CD14-positive monocyte (primary cell): ENCODE measurements at regions not wholly inside any gene's neighbourhood (a gene's known extent, or its start where the extent isn't known, plus 50 kb on each side); places are given as distances from the start of the nearest gene placed in this dataset.

Experiments
- DNase-seq, 3 donors: peaks; one replicate each; pipeline ENCODE4 v3.0.0-alpha.2; 2011 to 2022
- H2AFZ ChIP-seq: 2 replicates; pipeline ENCODE4 v1.6.0; 2012; ENCODE audit warnings: mild to moderate bottlenecking, low read depth, low read length, inconsistent platforms; ENCODE audit not compliant: insufficient read depth, poor library complexity, severe bottlenecking
- H3K27ac ChIP-seq, 2 donors: 1 replicate in 1 of 2; 2 replicates in 1 of 2; pipeline ENCODE4 v1.5.1; 2012 to 2013; ENCODE audit warnings: low read length in 2 of 2, control low read depth in 1 of 2, inconsistent platforms in 1 of 2, low read depth in 1 of 2, mild to moderate bottlenecking in 1 of 2
- H3K27me3 ChIP-seq, 2 donors: one replicate each; pipeline versions ENCODE4 v1.6.0 to v1.6.1; 2011 to 2013; ENCODE audit warnings: low read length in 2 of 2; ENCODE audit not compliant: control insufficient read depth in 2 of 2, insufficient read depth in 2 of 2
- H3K36me3 ChIP-seq, 2 donors: replicated peaks in 1 of 2; 1 replicate in 1 of 2; 2 replicates in 1 of 2; pipeline versions ENCODE4 v1.5.1 to v1.6.1; 2012 to 2013; ENCODE audit warnings: low read length in 2 of 2, control low read depth in 1 of 2, inconsistent platforms in 1 of 2, mild to moderate bottlenecking in 1 of 2; ENCODE audit not compliant: insufficient read depth in 2 of 2, control insufficient read depth in 1 of 2
- H3K4me1 ChIP-seq, 2 donors: 1 replicate in 1 of 2; 2 replicates in 1 of 2; pipeline versions ENCODE4 v1.5.1 to v1.6.1; 2012 to 2013; ENCODE audit warnings: low read length in 2 of 2, control low read depth in 1 of 2, inconsistent platforms in 1 of 2, mild to moderate bottlenecking in 1 of 2, moderate library complexity in 1 of 2; ENCODE audit not compliant: insufficient read depth in 2 of 2, control insufficient read depth in 1 of 2
- H3K4me2 ChIP-seq: replicated peaks from 2 replicates; pipeline ENCODE3; 2012; ENCODE audit warnings: low read length, moderate library complexity, mild to moderate bottlenecking; ENCODE audit not compliant: poor library complexity, severe bottlenecking; ENCODE audit errors: extremely low read depth
- H3K4me3 ChIP-seq, 3 experiments: fragments of 200-600 bp in 1 of 3; sonication (generic) in 1 of 3; replicated peaks in 1 of 3; 1 replicate in 2 of 3; 2 replicates in 1 of 3; pipeline ENCODE4 v1.5.1; 2011 to 2013; ENCODE audit warnings: low read length in 3 of 3, mild to moderate bottlenecking in 3 of 3, control low read depth in 2 of 3, low read depth in 2 of 3, inconsistent platforms in 1 of 3, moderate library complexity in 1 of 3
- H3K79me2 ChIP-seq: 2 replicates; pipeline ENCODE4 v1.6.0; 2012; ENCODE audit warnings: mild to moderate bottlenecking, control low read depth, inconsistent platforms, low read length, moderate library complexity; ENCODE audit not compliant: insufficient read depth
- H3K9ac ChIP-seq: 2 replicates; pipeline ENCODE4 v1.6.0; 2017; ENCODE audit warnings: low read length, mild to moderate bottlenecking; ENCODE audit not compliant: insufficient read depth, poor library complexity, severe bottlenecking
- H3K9me3 ChIP-seq, 2 donors: replicated peaks in 1 of 2; 1 replicate in 1 of 2; 2 replicates in 1 of 2; pipeline versions ENCODE4 v1.5.1 to v1.6.1; 2012 to 2013; ENCODE audit warnings: low read length in 2 of 2, control low read depth in 1 of 2; ENCODE audit not compliant: control insufficient read depth in 1 of 2, insufficient read depth in 1 of 2
- H4K20me1 ChIP-seq: 2 replicates; pipeline ENCODE4 v1.6.0; 2012; ENCODE audit warnings: mild to moderate bottlenecking, low read length, control low read depth, moderate library complexity; ENCODE audit not compliant: insufficient read depth
- H3K27ac Mint-ChIP-seq, 7 donors: one replicate each; pipeline ENCODE4 v1.8.0; 2020; ENCODE audit warnings: mild to moderate bottlenecking in 7 of 7, mixed read lengths in 7 of 7, moderate library complexity in 6 of 7, inconsistent platforms in 2 of 7
- H3K27me3 Mint-ChIP-seq, 3 donors: one replicate each; pipeline ENCODE4 v1.8.0; 2021 to 2022; ENCODE audit warnings: low read depth in 3 of 3, mild to moderate bottlenecking in 3 of 3, mixed read lengths in 3 of 3, moderate library complexity in 3 of 3, inconsistent platforms in 1 of 3
- H3K36me3 Mint-ChIP-seq, 2 donors: one replicate each; pipeline ENCODE4 v1.8.0; 2020; ENCODE audit warnings: mixed read lengths in 2 of 2, inconsistent platforms in 1 of 2, mild to moderate bottlenecking in 1 of 2
- H3K4me1 Mint-ChIP-seq: one replicate; pipeline ENCODE4 v1.8.0; 2020; ENCODE audit warnings: mild to moderate bottlenecking, mixed read lengths
- H3K4me3 Mint-ChIP-seq, 2 donors: one replicate each; pipeline ENCODE4 v1.8.0; 2020; ENCODE audit warnings: mild to moderate bottlenecking in 2 of 2, mixed read lengths in 2 of 2, moderate library complexity in 1 of 2
- H3K9me3 Mint-ChIP-seq, 7 donors: one replicate each; pipeline ENCODE4 v1.8.0; 2020 to 2022; ENCODE audit warnings: mixed read lengths in 7 of 7, mild to moderate bottlenecking in 6 of 7, moderate library complexity in 6 of 7, inconsistent platforms in 2 of 7
- WGBS: methylation state at CpG from one replicate; pipeline ENCODE4 v1.1.5; 2013; ENCODE audit warnings: missing lambda C conversion rate; ENCODE audit not compliant: insufficient coverage; 5-methylcytosine and 5-hydroxymethylcytosine counted together
- intact Hi-C, 2 donors: fragments of 100-400 bp; cut with micrococcal nuclease; formaldehyde crosslinking; loops; one replicate each; pipeline versions ENCODE4 v1.15.0 to v1.15.1; 2023
- TF ChIP-seq, protein P1 (sequence below): fragments of 200-600 bp; IDR thresholded peaks from one replicate; pipeline ENCODE4 v1.8.0; 2022; ENCODE audit warnings: antibody characterized with exemption, mild to moderate bottlenecking

DNA sequence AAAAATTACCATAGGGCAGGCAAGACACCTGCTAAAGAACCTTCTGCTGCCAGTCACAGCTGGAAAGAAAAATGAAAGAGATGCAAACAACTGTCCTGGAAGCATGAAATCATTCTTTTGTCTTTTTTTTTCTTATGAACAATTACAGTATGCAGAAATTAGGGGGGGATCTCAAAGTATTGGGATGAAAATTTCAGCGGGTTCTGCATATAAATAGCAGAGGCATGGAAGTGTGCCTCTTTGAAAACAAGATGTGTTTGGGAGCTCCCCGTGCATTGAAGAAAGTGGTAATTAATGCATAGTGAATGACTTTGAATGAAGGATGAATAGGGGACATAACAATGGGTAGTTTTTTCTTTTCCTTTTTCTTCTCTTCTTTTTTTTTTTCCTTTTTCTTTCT lies 431.2 kb downstream of the SOX2 start:
- no peak overlapping the region for H3K4me3 Mint-ChIP-seq
- Histone ChIP-seq H3K79me2 (no peaks in the 10 kb centered on the region), H3K4me3 (no peak overlapping the region), H2AFZ (no peak overlapping the region), H3K27ac (no peak overlapping the region), H3K4me2 (no peak overlapping the region), H3K27me3 (no peaks in the 10 kb centered on the region), H3K9ac (no peak overlapping the region), H3K9me3 (no peaks in the 10 kb centered on the region), H3K36me3 (no peaks in the 10 kb centered on the region), H3K4me1 (no peaks in the 10 kb centered on the region), H4K20me1 (no peaks in the 10 kb centered on the region)
- H3K36me3 Mint-ChIP-seq, result no peaks in the 10 kb centered on the region
- peaks cover 0 to 3% (median 0%) of the 10 kb centered on the region in 7 donors for H3K9me3 Mint-ChIP-seq
- no peak overlapping the region for H3K27ac Mint-ChIP-seq
- DNase-seq, result no peak
- intact Hi-C loops, result no loop called here
- TF ChIP-seq, protein P1, sequence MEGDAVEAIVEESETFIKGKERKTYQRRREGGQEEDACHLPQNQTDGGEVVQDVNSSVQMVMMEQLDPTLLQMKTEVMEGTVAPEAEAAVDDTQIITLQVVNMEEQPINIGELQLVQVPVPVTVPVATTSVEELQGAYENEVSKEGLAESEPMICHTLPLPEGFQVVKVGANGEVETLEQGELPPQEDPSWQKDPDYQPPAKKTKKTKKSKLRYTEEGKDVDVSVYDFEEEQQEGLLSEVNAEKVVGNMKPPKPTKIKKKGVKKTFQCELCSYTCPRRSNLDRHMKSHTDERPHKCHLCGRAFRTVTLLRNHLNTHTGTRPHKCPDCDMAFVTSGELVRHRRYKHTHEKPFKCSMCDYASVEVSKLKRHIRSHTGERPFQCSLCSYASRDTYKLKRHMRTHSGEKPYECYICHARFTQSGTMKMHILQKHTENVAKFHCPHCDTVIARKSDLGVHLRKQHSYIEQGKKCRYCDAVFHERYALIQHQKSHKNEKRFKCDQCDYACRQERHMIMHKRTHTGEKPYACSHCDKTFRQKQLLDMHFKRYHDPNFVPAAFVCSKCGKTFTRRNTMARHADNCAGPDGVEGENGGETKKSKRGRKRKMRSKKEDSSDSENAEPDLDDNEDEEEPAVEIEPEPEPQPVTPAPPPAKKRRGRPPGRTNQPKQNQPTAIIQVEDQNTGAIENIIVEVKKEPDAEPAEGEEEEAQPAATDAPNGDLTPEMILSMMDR, result no peak
- H3K27me3 Mint-ChIP-seq, result no peaks in the 10 kb centered on the region
- no peaks in the 10 kb centered on the region for H3K4me1 Mint-ChIP-seq
- WGBS, result 29% methylated on average over 1 of the region's 2 CpGs

DNA sequence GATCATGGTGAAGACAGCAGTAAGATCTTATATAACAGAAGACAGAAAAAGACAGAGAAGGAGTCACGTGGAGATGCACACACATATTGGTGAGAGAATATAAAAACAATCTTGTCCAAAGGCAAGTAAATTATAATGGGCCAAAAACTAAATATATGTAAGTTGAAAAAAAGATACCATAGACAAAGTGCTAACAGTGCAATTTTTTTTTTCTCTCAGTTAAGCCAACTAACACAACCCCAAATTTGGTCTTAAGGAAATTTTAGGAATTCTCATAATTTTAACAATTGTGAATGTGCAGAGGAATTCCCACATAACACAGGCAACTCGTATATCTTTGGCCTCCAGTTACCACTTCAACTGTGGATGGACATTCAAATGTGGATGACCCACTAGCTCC lies 432.2 kb downstream of the SOX2 start:
- no peak overlapping the region for H2AFZ ChIP-seq
- no peaks in the 10 kb centered on the region for H3K9me3 ChIP-seq
- H3K79me2 ChIP-seq, result no peaks in the 10 kb centered on the region
- no peaks in the 10 kb centered on the region for H3K36me3 ChIP-seq
- Mint-ChIP-seq H3K9me3 (peaks cover 0 to 3% (median 0%) of the 10 kb centered on the region in 7 donors), H3K27ac (no peak overlapping the region), H3K27me3 (no peaks in the 10 kb centered on the region), H3K4me1 (no peaks in the 10 kb centered on the region), H3K4me3 (peak overlapping the region in 1 of 2 donors; percentile 17), H3K36me3 (no peaks in the 10 kb centered on the region)
- TF ChIP-seq, protein P1, result no peak
- DNase-seq, result no peak
- no peak overlapping the region for H3K27ac ChIP-seq
- intact Hi-C loops, result no loop called here
- no peak overlapping the region for H3K4me2 ChIP-seq
- whole genome bisulfite sequencing, result no CpG with 5 or more reads among the region's 2 CpGs
- no peak overlapping the region for H3K4me3 ChIP-seq
- no peak overlapping the region for H3K9ac ChIP-seq
- no peaks in the 10 kb centered on the region for H3K27me3 ChIP-seq
- H3K4me1 ChIP-seq, result no peaks in the 10 kb centered on the region
- no peaks in the 10 kb centered on the region for H4K20me1 ChIP-seq
